GM10266 (cell line): ENCODE measurements at regions not wholly inside any gene's neighbourhood (a gene's known extent, or its start where the extent isn't known, plus 50 kb on each side); places are given as distances from the start of the nearest gene placed in this dataset.

Source experiments
- DNase-seq: peaks from one replicate; pipeline ENCODE4 v3.0.0; 2012; ENCODE audit errors: extremely low spot score
- CTCF ChIP-seq: IDR thresholded peaks from 2 replicates; pipeline ENCODE4 v1.5.1; 2012; ENCODE audit warnings: mild to moderate bottlenecking, low read depth; ENCODE audit not compliant: control insufficient read depth, insufficient read depth; ENCODE audit errors: missing control alignments

- TF ChIP-seq CTCF = no peak
- DNase-seq = no peak
Observed at GRCh38 chr5:63805151-63805550, 157.1 kb downstream of the HTR1A start.

- TF ChIP-seq CTCF = no peak
- no peak for DNase-seq
Observed at GRCh38 chr5:63803165-63803564, 159.1 kb downstream of the HTR1A start.

GRCh38 chr5:63794979-63795378 is 167.3 kb downstream of the HTR1A start:
- DNase-seq = no peak
- no peak for TF ChIP-seq CTCF

- TF ChIP-seq CTCF = no peak
- no peak for DNase-seq
Observed at GRCh38 chr5:63794296-63794695, 167.9 kb downstream of the HTR1A start.

GRCh38 chr5:63774939-63775338 is 187.3 kb downstream of the HTR1A start:
- no peak for TF ChIP-seq CTCF
- DNase-seq = no peak

GRCh38 chr5:63768221-63768620 is 194.0 kb downstream of the HTR1A start:
- DNase-seq = no peak
- TF ChIP-seq CTCF = no peak

GRCh38 chr5:63760965-63761364 is 201.3 kb downstream of the HTR1A start:
- DNase-seq = no peak
- no peak for TF ChIP-seq CTCF
